Panc1 (cell line): ENCODE measurements at regions not wholly inside any gene's neighbourhood (a gene's known extent, or its start where the extent isn't known, plus 50 kb on each side); places are given as distances from the start of the nearest gene placed in this dataset.

Experiments used
- ATAC-seq: fragments of 200-7000 bp; cut with Tn5 transposase; 2 replicates; pipeline ENCODE4 v1.9.1; 2020; ENCODE audit warnings: mild to moderate bottlenecking, moderate library complexity
- BruUV-seq: library from RNA; stranded (reverse); fragments of 400-500 nt; replicated peaks from 2 replicates; lab custom pipeline; 2021; lab: Mats Ljungman, UMichigan
- CTCF ChIA-PET: fragments of 300-600 bp; sonication (Branson Sonifier 250); formaldehyde crosslinking; loops from one replicate; lab custom pipeline; 2022; ENCODE audit warnings: antibody characterized with exemption; lab: Charles Lee
- POLR2A ChIA-PET: fragments of 300-600 bp; sonication (Branson Sonifier 250); formaldehyde crosslinking; loops from one replicate; lab custom pipeline; 2022; ENCODE audit warnings: antibody characterized with exemption; lab: Charles Lee
- DNase-seq: peaks from one replicate; pipeline ENCODE4 v3.0.0-alpha.2; 2010; ENCODE audit warnings: low read depth, low spot score
- H3K27ac ChIP-seq: 2 replicates; pipeline ENCODE4 v1.5.1; 2011; ENCODE audit warnings: mild to moderate bottlenecking, low read length, inconsistent platforms
- H3K27me3 ChIP-seq: fragments of 200-500 bp; sonication (Bioruptor generic); 2 replicates; pipeline ENCODE4 v1.6.0; 2014; ENCODE audit warnings: low read length, inconsistent platforms; ENCODE audit not compliant: control insufficient read depth, insufficient read depth
- H3K36me3 ChIP-seq: fragments of 200-500 bp; sonication (Bioruptor generic); 2 replicates; pipeline ENCODE4 v1.5.1; 2014; ENCODE audit warnings: inconsistent platforms, mild to moderate bottlenecking, low read length, moderate library complexity; ENCODE audit not compliant: control insufficient read depth, insufficient read depth
- H3K4me1 ChIP-seq: 2 replicates; pipeline ENCODE4 v1.5.1; 2011; ENCODE audit warnings: inconsistent platforms, mild to moderate bottlenecking, low read length, moderate library complexity; ENCODE audit not compliant: control insufficient read depth, insufficient read depth
- H3K4me3 ChIP-seq, 2 experiments: 2 replicates each; pipeline ENCODE4 v1.5.1; 2011 to 2012; ENCODE audit warnings: low read depth in 2 of 2, low read length in 2 of 2, mild to moderate bottlenecking in 2 of 2, inconsistent platforms in 1 of 2, moderate library complexity in 1 of 2
- H3K9me3 ChIP-seq: fragments of 200-500 bp; sonication (Bioruptor generic); 2 replicates; pipeline ENCODE4 v1.5.1; 2014; ENCODE audit warnings: low read depth, mild to moderate bottlenecking, inconsistent platforms, low read length, moderate library complexity; ENCODE audit not compliant: control insufficient read depth, insufficient read depth
- POLR2AphosphoS5 ChIP-seq: IDR thresholded peaks from 2 replicates; pipeline ENCODE4 v1.6.1; 2012; ENCODE audit warnings: mild to moderate bottlenecking, low read depth, low read length, moderate library complexity
- SIN3A ChIP-seq: IDR thresholded peaks from 2 replicates; pipeline ENCODE4 v1.6.1; 2012; ENCODE audit warnings: low read depth, mild to moderate bottlenecking, low read length, moderate library complexity, borderline replicate concordance; ENCODE audit not compliant: insufficient read depth
- TCF7L2 ChIP-seq: IDR thresholded peaks from 2 replicates; pipeline ENCODE4 v1.6.1; 2011; ENCODE audit warnings: mild to moderate bottlenecking, low read depth, low read length, inconsistent platforms
- in situ Hi-C: cut with HindIII; loops from 2 replicates; pipeline ENCODE4 v1.10.0; 2016; ENCODE audit warnings: low sequenced_read_pairs, low pct_unique_long_range_greater_than_20kb
- intact Hi-C: fragments of 100-400 bp; cut with micrococcal nuclease; formaldehyde crosslinking; loops from one replicate; pipeline ENCODE4 v1.10.0; 2022; ENCODE audit not compliant: unreplicated experiment
- TF ChIP-seq, protein P1 (sequence below), 2 experiments: IDR thresholded peaks; 2 replicates each; pipeline ENCODE4 v1.6.1; 2011 to 2012; ENCODE audit warnings: low read depth in 2 of 2, control low read depth in 1 of 2, low read length in 1 of 2, mild to moderate bottlenecking in 1 of 2, moderate library complexity in 1 of 2; ENCODE audit not compliant: insufficient read depth in 1 of 2
- TF ChIP-seq, protein P2 (sequence below): fragments of 450-650 bp; IDR thresholded peaks from 2 replicates; pipeline ENCODE4 v1.5.1; 2017; ENCODE audit warnings: mild to moderate bottlenecking

DNA sequence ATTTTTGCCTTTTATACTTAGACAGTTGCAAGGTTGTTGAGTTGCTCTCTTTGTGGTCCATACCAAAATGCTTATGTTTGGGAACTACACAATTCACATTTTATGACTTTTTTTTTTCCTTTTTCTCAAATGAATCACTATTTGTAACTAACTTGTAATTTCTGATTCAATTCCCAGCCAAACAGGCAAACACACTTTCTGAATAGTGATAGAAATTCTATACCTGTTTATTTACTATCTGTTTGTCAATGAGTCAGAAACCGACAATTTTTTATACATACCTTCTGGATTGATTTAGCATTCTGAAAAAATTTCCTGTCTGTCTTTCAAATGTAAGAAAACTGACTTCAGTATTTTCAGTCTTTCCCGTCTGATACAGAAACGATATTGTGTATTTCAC lies 69.1 kb downstream of the MBL2 start:
- H3K4me3 ChIP-seq = no peak overlapping the region
- in situ Hi-C loops = no loop called here
- no peaks in the 10 kb centered on the region for H3K27me3 ChIP-seq
- no peak for DNase-seq
- ChIA-PET CTCF (no interaction called here), POLR2A (no interaction called here)
- no peak for ATAC-seq
- H3K9me3 ChIP-seq = no peaks in the 10 kb centered on the region
- H3K4me1 ChIP-seq = no peaks in the 10 kb centered on the region
- intact Hi-C loops = no loop called here
- no peak for TF ChIP-seq SIN3A
- TF ChIP-seq POLR2AphosphoS5 = no peak
- TF ChIP-seq TCF7L2 = no peak
- TF ChIP-seq, protein P1, sequence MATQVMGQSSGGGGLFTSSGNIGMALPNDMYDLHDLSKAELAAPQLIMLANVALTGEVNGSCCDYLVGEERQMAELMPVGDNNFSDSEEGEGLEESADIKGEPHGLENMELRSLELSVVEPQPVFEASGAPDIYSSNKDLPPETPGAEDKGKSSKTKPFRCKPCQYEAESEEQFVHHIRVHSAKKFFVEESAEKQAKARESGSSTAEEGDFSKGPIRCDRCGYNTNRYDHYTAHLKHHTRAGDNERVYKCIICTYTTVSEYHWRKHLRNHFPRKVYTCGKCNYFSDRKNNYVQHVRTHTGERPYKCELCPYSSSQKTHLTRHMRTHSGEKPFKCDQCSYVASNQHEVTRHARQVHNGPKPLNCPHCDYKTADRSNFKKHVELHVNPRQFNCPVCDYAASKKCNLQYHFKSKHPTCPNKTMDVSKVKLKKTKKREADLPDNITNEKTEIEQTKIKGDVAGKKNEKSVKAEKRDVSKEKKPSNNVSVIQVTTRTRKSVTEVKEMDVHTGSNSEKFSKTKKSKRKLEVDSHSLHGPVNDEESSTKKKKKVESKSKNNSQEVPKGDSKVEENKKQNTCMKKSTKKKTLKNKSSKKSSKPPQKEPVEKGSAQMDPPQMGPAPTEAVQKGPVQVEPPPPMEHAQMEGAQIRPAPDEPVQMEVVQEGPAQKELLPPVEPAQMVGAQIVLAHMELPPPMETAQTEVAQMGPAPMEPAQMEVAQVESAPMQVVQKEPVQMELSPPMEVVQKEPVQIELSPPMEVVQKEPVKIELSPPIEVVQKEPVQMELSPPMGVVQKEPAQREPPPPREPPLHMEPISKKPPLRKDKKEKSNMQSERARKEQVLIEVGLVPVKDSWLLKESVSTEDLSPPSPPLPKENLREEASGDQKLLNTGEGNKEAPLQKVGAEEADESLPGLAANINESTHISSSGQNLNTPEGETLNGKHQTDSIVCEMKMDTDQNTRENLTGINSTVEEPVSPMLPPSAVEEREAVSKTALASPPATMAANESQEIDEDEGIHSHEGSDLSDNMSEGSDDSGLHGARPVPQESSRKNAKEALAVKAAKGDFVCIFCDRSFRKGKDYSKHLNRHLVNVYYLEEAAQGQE (IDR thresholded peaks at IDR 0.05; ENCODE audit: insufficient read depth in 1 of 2, low read depth in 2 of 2, low read length in 1 of 2) = no peak
- TF ChIP-seq, protein P2, sequence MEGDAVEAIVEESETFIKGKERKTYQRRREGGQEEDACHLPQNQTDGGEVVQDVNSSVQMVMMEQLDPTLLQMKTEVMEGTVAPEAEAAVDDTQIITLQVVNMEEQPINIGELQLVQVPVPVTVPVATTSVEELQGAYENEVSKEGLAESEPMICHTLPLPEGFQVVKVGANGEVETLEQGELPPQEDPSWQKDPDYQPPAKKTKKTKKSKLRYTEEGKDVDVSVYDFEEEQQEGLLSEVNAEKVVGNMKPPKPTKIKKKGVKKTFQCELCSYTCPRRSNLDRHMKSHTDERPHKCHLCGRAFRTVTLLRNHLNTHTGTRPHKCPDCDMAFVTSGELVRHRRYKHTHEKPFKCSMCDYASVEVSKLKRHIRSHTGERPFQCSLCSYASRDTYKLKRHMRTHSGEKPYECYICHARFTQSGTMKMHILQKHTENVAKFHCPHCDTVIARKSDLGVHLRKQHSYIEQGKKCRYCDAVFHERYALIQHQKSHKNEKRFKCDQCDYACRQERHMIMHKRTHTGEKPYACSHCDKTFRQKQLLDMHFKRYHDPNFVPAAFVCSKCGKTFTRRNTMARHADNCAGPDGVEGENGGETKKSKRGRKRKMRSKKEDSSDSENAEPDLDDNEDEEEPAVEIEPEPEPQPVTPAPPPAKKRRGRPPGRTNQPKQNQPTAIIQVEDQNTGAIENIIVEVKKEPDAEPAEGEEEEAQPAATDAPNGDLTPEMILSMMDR = no peak
- no TSS peak for BruUV-seq
- no peaks in the 10 kb centered on the region for H3K36me3 ChIP-seq
- H3K27ac ChIP-seq = no peak overlapping the region

GRCh38 chr10:52703898-52704297 lies 68.7 kb downstream of the MBL2 start:
- in situ Hi-C loops (no loop called here), intact Hi-C loops (no loop called here)
- ChIA-PET CTCF (no interaction called here), POLR2A (no interaction called here)
- Histone ChIP-seq H3K36me3 (no peaks in the 10 kb centered on the region), H3K27me3 (no peaks in the 10 kb centered on the region), H3K4me3 (no peak overlapping the region), H3K27ac (peak overlapping the region; percentile 4; the same call in 1 of the 2 replicates), H3K4me1 (no peaks in the 10 kb centered on the region), H3K9me3 (no peaks in the 10 kb centered on the region)
- no peak for TF ChIP-seq TCF7L2
- TF ChIP-seq SIN3A = no peak
- no peak for TF ChIP-seq POLR2AphosphoS5
- TF ChIP-seq, protein P1 (IDR thresholded peaks at IDR 0.05; ENCODE audit: insufficient read depth in 1 of 2, low read depth in 2 of 2, low read length in 1 of 2) = no peak
- TF ChIP-seq, protein P2 = no peak
- no peak for ATAC-seq
- DNase-seq = no peak
- no TSS peak for BruUV-seq
